Activated CD4-positive, alpha-beta memory T cell treated with anti-CD3 and anti-CD28 coated beads, Interleukin-2, amount 10 ng/mL, durations not matched to agents 7 days and 5 days (primary cell): ENCODE measurements at regions not wholly inside any gene's neighbourhood (a gene's known extent, or its start where the extent isn't known, plus 50 kb on each side); places are given as distances from the start of the nearest gene placed in this dataset.
"Not testable (repeated sequence)": the region's sequence is repeated elsewhere in the genome, so short reads cannot be mapped to it uniquely, and the experiment has no call there.

Experiments
- CTCF ChIA-PET: fragments of 350-600 bp; sonication (Branson Sonifier 250); formaldehyde crosslinking; loops from one replicate; lab custom pipeline; 2021; ENCODE audit warnings: antibody characterized with exemption, inconsistent platforms; lab: Charles Lee
- POLR2A ChIA-PET: fragments of 350-600 bp; sonication (Branson Sonifier 250); formaldehyde crosslinking; loops from one replicate; lab custom pipeline; 2021; ENCODE audit warnings: antibody characterized with exemption; lab: Charles Lee
- DNase-seq: peaks from one replicate; pipeline ENCODE4 v3.0.0-alpha.2; 2020
- H3K27ac Mint-ChIP-seq: one replicate; pipeline ENCODE4 v1.8.0; 2021; ENCODE audit warnings: mild to moderate bottlenecking, mixed read lengths
- H3K27me3 Mint-ChIP-seq: one replicate; pipeline ENCODE4 v1.8.0; 2021; ENCODE audit warnings: mixed read lengths
- H3K36me3 Mint-ChIP-seq: one replicate; pipeline ENCODE4 v1.8.0; 2021; ENCODE audit warnings: low read depth, mixed read lengths
- H3K4me1 Mint-ChIP-seq: one replicate; pipeline ENCODE4 v1.8.0; 2021; ENCODE audit warnings: mixed read lengths
- H3K4me3 Mint-ChIP-seq: one replicate; pipeline ENCODE4 v1.8.0; 2021; ENCODE audit warnings: mild to moderate bottlenecking, mixed read lengths
- H3K9me3 Mint-ChIP-seq: one replicate; pipeline ENCODE4 v1.8.0; 2021; ENCODE audit warnings: mixed read lengths

DNA sequence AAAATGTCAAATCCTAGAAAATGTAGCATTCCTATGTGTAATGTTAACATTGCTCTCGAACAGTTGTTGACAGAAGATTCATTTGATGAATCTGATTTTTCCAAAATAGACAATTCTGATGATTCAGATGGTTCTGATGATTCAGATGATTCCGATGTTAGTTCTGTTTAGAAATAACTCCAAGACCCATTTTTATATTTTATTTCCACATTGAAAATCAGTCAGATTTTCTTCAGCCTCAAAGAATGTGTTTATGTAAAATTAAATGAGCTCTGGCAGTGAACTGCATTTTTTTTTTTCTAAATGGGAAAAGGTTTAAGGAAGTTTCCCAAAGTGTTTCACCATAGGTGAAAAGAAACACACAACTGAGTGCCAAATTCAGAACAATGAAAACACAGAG, 136.5 kb downstream of the TSEN15 start:
- DNase-seq: no peak
- Mint-ChIP-seq H3K27ac (no peak overlapping the region), H3K27me3 (peaks cover 19% of the 10 kb centered on the region), H3K4me3 (no peak overlapping the region), H3K9me3 (no peaks in the 10 kb centered on the region), H3K36me3 (no peaks in the 10 kb centered on the region), H3K4me1 (no peaks in the 10 kb centered on the region)
- POLR2A ChIA-PET: no interaction called here
- CTCF ChIA-PET: no interaction called here

- H3K27ac Mint-ChIP-seq: no peak overlapping the region
- ChIA-PET CTCF (interaction anchor here (1.4 kb wide), 1 partner anchor 33 kb away, joined by 3 read pairs; no protein-coding TSS in a partner anchor), POLR2A (no interaction called here)
- H3K36me3 Mint-ChIP-seq: no peaks in the 10 kb centered on the region
- H3K27me3 Mint-ChIP-seq: peaks cover 23% of the 10 kb centered on the region
- H3K9me3 Mint-ChIP-seq: no peaks in the 10 kb centered on the region
- no peak overlapping the region for H3K4me3 Mint-ChIP-seq
- H3K4me1 Mint-ChIP-seq: no peaks in the 10 kb centered on the region
- no peak for DNase-seq
Measured at GRCh38 chr1:184189361-184189760, 137.8 kb downstream of the TSEN15 start.

DNA sequence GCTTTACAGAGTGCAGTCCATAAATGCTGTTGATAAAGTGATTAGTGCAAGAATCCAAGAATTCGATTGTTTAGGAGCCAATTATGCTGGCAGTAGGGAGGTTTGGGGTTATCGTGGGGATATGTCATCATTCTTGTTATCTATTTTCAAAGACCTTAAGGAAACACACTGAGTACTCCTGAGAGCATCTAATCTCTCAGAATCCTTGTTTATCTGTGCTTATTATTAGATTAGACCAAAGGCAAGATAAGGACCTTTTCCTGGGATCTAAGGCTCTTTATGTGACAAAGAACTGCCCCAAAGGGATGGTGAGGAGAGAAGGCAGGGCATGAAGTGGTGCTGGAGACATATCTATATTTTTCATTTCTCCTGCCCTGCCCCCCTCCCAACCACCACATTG, 139.1 kb downstream of the TSEN15 start:
- peaks cover 20% of the 10 kb centered on the region for H3K27me3 Mint-ChIP-seq
- no peaks in the 10 kb centered on the region for H3K4me1 Mint-ChIP-seq
- CTCF ChIA-PET: interaction anchor here (1.4 kb wide), 1 partner anchor 31 kb away, joined by 3 read pairs; no protein-coding TSS in a partner anchor
- no peak overlapping the region for H3K27ac Mint-ChIP-seq
- POLR2A ChIA-PET: no interaction called here
- H3K36me3 Mint-ChIP-seq: no peaks in the 10 kb centered on the region
- no peak overlapping the region for H3K4me3 Mint-ChIP-seq
- no peaks in the 10 kb centered on the region for H3K9me3 Mint-ChIP-seq
- DNase-seq: no peak

GRCh38 chr1:184191181-184191621, 139.7 kb downstream of the TSEN15 start:
- ChIA-PET CTCF (no interaction called here), POLR2A (no interaction called here)

GRCh38 chr1:184192796-184193195, 141.3 kb downstream of the TSEN15 start:
- no peaks in the 10 kb centered on the region for H3K9me3 Mint-ChIP-seq
- H3K4me1 Mint-ChIP-seq: no peaks in the 10 kb centered on the region
- H3K4me3 Mint-ChIP-seq: no peak overlapping the region
- no peaks in the 10 kb centered on the region for H3K36me3 Mint-ChIP-seq
- DNase-seq: no peak
- peaks cover 20% of the 10 kb centered on the region for H3K27me3 Mint-ChIP-seq
- POLR2A ChIA-PET: no interaction called here
- CTCF ChIA-PET: no interaction called here
- no peak overlapping the region for H3K27ac Mint-ChIP-seq

More at GRCh38 chr1:184191181-184191621, 139.7 kb downstream of the TSEN15 start:
- Mint-ChIP-seq H3K9me3 (no peaks in the 10 kb centered on the region), H3K36me3 (no peaks in the 10 kb centered on the region), H3K4me3 (no peak overlapping the region), H3K27ac (no peak overlapping the region), H3K4me1 (no peaks in the 10 kb centered on the region), H3K27me3 (peaks cover 20% of the 10 kb centered on the region)
- DNase-seq: no peak

- Mint-ChIP-seq H3K4me3 (no peak overlapping the region), H3K9me3 (no peaks in the 10 kb centered on the region), H3K4me1 (no peaks in the 10 kb centered on the region), H3K27me3 (peaks cover 19% of the 10 kb centered on the region), H3K27ac (no peak overlapping the region), H3K36me3 (no peaks in the 10 kb centered on the region)
- ChIA-PET CTCF (no interaction called here), POLR2A (no interaction called here)
- DNase-seq: no peak
Measured at GRCh38 chr1:184193451-184193850, 141.9 kb downstream of the TSEN15 start.

GRCh38 chr1:184194236-184194635, 142.7 kb downstream of the TSEN15 start:
- no peak for DNase-seq
- H3K27ac Mint-ChIP-seq: no peak overlapping the region
- no peaks in the 10 kb centered on the region for H3K9me3 Mint-ChIP-seq
- ChIA-PET CTCF (no interaction called here), POLR2A (no interaction called here)
- peaks cover 14% of the 10 kb centered on the region for H3K27me3 Mint-ChIP-seq
- no peak overlapping the region for H3K4me3 Mint-ChIP-seq
- H3K36me3 Mint-ChIP-seq: no peaks in the 10 kb centered on the region
- H3K4me1 Mint-ChIP-seq: no peaks in the 10 kb centered on the region

DNA sequence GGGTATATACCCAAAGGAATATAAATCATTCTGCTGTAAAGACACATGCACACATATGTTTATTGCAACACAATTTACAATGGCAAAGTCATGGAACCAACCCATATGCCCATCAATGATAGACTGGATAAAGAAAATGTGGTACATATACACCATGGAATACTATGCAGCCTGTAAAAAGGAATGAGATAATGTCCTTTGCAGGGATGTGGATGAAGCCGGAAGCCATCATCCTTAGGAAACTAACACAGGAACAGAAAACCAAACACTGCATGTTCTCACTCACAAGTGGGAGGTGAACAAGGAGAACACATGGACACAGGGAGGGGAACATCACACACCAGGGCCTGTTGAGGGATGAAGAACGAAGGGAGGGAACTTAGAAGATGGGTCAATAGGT, 144.2 kb downstream of the TSEN15 start:
- POLR2A ChIA-PET, H3K4me3 Mint-ChIP-seq, H3K36me3 Mint-ChIP-seq, H3K9me3 Mint-ChIP-seq, CTCF ChIA-PET, DNase-seq, H3K4me1 Mint-ChIP-seq, H3K27me3 Mint-ChIP-seq, H3K27ac Mint-ChIP-seq: not testable (repeated sequence)

- ChIA-PET CTCF (no interaction called here), POLR2A (no interaction called here)
- Mint-ChIP-seq H3K36me3 (no peaks in the 10 kb centered on the region), H3K9me3 (no peaks in the 10 kb centered on the region), H3K27me3 (peaks cover 6% of the 10 kb centered on the region), H3K27ac (no peak overlapping the region), H3K4me3 (no peak overlapping the region), H3K4me1 (peaks cover 2% of the 10 kb centered on the region)
- DNase-seq: no peak
Measured at GRCh38 chr1:184197831-184198230, 146.3 kb downstream of the TSEN15 start.

GRCh38 chr1:184199036-184199435, 147.5 kb downstream of the TSEN15 start:
- no peaks in the 10 kb centered on the region for H3K9me3 Mint-ChIP-seq
- ChIA-PET CTCF (no interaction called here), POLR2A (no interaction called here)
- DNase-seq: no peak
- peaks cover 2% of the 10 kb centered on the region for H3K27me3 Mint-ChIP-seq
- H3K4me1 Mint-ChIP-seq: peaks cover 2% of the 10 kb centered on the region
- H3K4me3 Mint-ChIP-seq: no peak overlapping the region
- no peaks in the 10 kb centered on the region for H3K36me3 Mint-ChIP-seq
- H3K27ac Mint-ChIP-seq: no peak overlapping the region

GRCh38 chr1:184199438-184200085, 148.0 kb downstream of the TSEN15 start:
- no peaks in the 10 kb centered on the region for H3K9me3 Mint-ChIP-seq

DNA sequence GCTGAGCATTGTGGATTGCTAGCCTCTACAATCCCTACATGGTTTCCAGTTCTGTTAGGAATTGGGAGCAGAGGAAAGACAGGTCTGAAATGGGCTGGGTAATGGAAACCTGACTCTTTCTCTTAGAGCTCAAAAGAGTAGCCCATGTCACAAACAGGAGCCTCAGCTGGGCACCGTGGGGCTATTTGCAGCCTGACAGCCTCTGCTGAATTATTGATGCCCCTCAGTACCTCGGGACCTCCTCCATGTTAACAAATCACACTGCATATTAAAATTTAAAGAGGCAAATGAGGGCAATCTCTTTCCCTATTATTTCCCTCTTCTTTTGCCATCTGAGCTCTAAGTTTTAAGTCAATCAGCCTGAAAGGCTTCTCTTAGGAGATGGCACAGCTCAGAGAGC, 157.1 kb downstream of the TSEN15 start:
- CTCF ChIA-PET: interaction anchor here (1.2 kb wide), 1 partner anchor 12 kb away, joined by 4 read pairs; no protein-coding TSS in a partner anchor
- H3K36me3 Mint-ChIP-seq: no peaks in the 10 kb centered on the region
- POLR2A ChIA-PET: no interaction called here

More at GRCh38 chr1:184199438-184200085, 148.0 kb downstream of the TSEN15 start:
- H3K27me3 Mint-ChIP-seq: peaks cover 2% of the 10 kb centered on the region
- H3K27ac Mint-ChIP-seq: no peak overlapping the region
- no peaks in the 10 kb centered on the region for H3K36me3 Mint-ChIP-seq
- ChIA-PET CTCF (no interaction called here), POLR2A (no interaction called here)
- H3K4me1 Mint-ChIP-seq: peaks cover 2% of the 10 kb centered on the region
- DNase-seq: no peak
- H3K4me3 Mint-ChIP-seq: no peak overlapping the region

DNA sequence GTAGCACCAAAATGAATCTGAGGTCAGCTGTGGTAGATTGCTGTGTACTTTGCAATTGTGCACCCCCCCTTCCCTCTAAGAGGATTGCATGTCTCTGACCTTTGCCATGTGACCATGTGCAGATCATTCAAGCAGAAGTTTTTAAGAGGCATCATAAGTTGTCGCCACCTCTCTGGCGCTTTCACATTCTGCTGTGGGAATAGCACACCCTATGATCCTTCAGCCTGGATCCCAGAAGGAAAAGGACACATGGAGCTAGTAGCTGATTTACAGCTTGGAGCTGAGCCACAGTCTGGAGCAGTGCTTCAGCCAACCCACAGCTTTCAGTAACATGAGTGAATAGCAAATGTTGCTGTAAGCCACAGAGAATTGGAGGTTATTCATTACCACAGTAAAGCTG, 158.5 kb downstream of the TSEN15 start:
- CTCF ChIA-PET: no interaction called here
- no peak for DNase-seq
- Mint-ChIP-seq H3K9me3 (no peaks in the 10 kb centered on the region), H3K4me1 (no peaks in the 10 kb centered on the region), H3K4me3 (no peak overlapping the region), H3K36me3 (no peaks in the 10 kb centered on the region), H3K27ac (no peak overlapping the region), H3K27me3 (peaks cover 4% of the 10 kb centered on the region)
- POLR2A ChIA-PET: no interaction called here

More for the DNA sequence above, 157.1 kb downstream of the TSEN15 start:
- Mint-ChIP-seq H3K27me3 (peaks cover 4% of the 10 kb centered on the region), H3K27ac (no peak overlapping the region), H3K4me1 (no peaks in the 10 kb centered on the region), H3K4me3 (no peak overlapping the region), H3K9me3 (no peaks in the 10 kb centered on the region)
- no peak for DNase-seq

- H3K4me1 Mint-ChIP-seq: no peaks in the 10 kb centered on the region
- DNase-seq: no peak
- peaks cover 4% of the 10 kb centered on the region for H3K27me3 Mint-ChIP-seq
- H3K36me3 Mint-ChIP-seq: no peaks in the 10 kb centered on the region
- H3K9me3 Mint-ChIP-seq: no peaks in the 10 kb centered on the region
- H3K27ac Mint-ChIP-seq: no peak overlapping the region
- ChIA-PET POLR2A (no interaction called here), CTCF (no interaction called here)
- H3K4me3 Mint-ChIP-seq: no peak overlapping the region
Measured at GRCh38 chr1:184210862-184211261, 159.3 kb downstream of the TSEN15 start.
